ENCODE measurements at regions not wholly inside any gene's neighbourhood (a gene's known extent, or its start where the extent isn't known, plus 50 kb on each side); places are given as distances from the start of the nearest gene placed in this dataset.

DNA sequence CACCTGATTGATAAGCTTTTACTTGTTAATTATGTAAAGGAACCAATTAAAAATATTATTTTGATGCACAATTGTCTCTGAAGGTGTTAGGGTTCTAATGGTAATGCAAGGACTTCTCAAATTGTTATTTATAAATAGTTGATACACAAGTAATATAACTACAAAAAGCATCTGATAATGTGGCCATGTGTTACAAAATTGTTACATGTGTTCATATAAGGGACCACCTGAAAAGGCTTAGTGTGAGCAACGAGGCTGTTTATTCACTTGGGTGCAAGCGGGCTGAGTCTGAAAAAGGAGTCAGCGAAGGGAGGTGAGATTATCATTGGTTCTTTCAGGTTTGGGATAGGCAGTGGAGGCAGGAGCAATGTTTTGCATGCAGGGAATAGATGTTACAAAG lies 421.9 kb upstream of the CADM2 start:
- TF ChIP-seq, protein P1, sequence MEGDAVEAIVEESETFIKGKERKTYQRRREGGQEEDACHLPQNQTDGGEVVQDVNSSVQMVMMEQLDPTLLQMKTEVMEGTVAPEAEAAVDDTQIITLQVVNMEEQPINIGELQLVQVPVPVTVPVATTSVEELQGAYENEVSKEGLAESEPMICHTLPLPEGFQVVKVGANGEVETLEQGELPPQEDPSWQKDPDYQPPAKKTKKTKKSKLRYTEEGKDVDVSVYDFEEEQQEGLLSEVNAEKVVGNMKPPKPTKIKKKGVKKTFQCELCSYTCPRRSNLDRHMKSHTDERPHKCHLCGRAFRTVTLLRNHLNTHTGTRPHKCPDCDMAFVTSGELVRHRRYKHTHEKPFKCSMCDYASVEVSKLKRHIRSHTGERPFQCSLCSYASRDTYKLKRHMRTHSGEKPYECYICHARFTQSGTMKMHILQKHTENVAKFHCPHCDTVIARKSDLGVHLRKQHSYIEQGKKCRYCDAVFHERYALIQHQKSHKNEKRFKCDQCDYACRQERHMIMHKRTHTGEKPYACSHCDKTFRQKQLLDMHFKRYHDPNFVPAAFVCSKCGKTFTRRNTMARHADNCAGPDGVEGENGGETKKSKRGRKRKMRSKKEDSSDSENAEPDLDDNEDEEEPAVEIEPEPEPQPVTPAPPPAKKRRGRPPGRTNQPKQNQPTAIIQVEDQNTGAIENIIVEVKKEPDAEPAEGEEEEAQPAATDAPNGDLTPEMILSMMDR (IDR thresholded peaks at IDR 0.05; ENCODE audit: low read depth, low read length, poor library complexity, severe bottlenecking), result no peak
- TF ChIP-seq EZH2phosphoT487 (IDR thresholded peaks at IDR 0.05; ENCODE audit: borderline replicate concordance, low read length), result no peak

Measured in DOHH2 (cell line).